ENCODE measurements at regions not wholly inside any gene's neighbourhood (a gene's known extent, or its start where the extent isn't known, plus 50 kb on each side); places are given as distances from the start of the nearest gene placed in this dataset.
"Not testable (repeated sequence)": the region's sequence is repeated elsewhere in the genome, so short reads cannot be mapped to it uniquely, and the experiment has no call there.

DNA sequence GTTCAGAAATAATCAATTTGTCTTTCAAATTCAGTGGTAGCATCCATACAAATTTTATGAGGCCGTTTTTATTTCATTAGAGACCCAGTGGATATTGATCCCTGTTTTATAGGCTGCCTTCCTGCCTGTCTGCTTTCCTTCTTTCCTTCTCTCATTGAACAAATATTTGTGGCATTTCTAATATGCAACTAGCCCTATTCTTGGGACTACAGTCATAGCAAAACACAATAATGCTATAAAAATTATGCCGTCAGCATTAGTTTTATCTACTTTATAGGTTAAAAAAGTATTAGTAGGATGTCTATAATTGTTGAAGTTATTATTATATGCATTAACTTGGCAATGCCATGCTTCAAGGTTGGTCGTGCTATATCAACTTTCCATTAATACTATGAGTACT, 2037.8 kb upstream of the LRRTM1 start:
- no peak for TF ChIP-seq CTCF (IDR thresholded peaks at IDR 0.05; ENCODE audit: low read depth, low read length)
- no peak overlapping the region for H3K4me3 ChIP-seq (ENCODE audit: low read depth, low read length)

GRCh38 chr2:82340578-82341053, 2036.1 kb upstream of the LRRTM1 start:
- H3K4me3 ChIP-seq (ENCODE audit: low read depth, low read length) = no peak overlapping the region
- no peak for TF ChIP-seq CTCF (IDR thresholded peaks at IDR 0.05; ENCODE audit: low read depth, low read length)

DNA sequence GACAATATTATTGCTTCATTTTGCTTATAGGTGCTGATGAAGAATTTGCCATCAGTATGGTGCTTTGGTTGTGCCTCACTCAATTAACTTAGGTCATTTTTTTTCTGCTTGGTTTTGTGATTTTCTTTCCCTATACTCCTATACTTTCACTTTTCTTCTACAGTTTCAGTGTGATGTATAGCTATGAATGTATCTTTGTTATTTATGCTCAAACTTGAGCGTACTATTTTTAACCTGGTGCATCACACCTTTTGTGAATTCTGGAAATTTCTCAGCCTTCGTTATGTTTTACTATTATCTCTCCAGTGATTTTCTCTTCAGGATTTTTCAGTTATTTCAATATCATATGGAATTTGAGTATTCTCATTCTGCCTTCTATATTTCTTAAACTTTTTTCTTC, 2035.3 kb upstream of the LRRTM1 start:
- TF ChIP-seq CTCF (IDR thresholded peaks at IDR 0.05; ENCODE audit: low read depth, low read length) = no peak
- H3K4me3 ChIP-seq (ENCODE audit: low read depth, low read length) = no peak overlapping the region

- TF ChIP-seq CTCF (IDR thresholded peaks at IDR 0.05; ENCODE audit: low read depth, low read length) = no peak
These were observed 2029.1 kb upstream of the LRRTM1 start for GRCh38 chr2:82333697-82334096.

GRCh38 chr2:82330155-82330554, 2025.6 kb upstream of the LRRTM1 start:
- no peak for TF ChIP-seq CTCF (IDR thresholded peaks at IDR 0.05; ENCODE audit: low read depth, low read length)
- no peak overlapping the region for H3K4me3 ChIP-seq (ENCODE audit: low read depth, low read length)

More at GRCh38 chr2:82333697-82334096, 2029.1 kb upstream of the LRRTM1 start:
- no peak overlapping the region for H3K4me3 ChIP-seq (ENCODE audit: low read depth, low read length)

DNA sequence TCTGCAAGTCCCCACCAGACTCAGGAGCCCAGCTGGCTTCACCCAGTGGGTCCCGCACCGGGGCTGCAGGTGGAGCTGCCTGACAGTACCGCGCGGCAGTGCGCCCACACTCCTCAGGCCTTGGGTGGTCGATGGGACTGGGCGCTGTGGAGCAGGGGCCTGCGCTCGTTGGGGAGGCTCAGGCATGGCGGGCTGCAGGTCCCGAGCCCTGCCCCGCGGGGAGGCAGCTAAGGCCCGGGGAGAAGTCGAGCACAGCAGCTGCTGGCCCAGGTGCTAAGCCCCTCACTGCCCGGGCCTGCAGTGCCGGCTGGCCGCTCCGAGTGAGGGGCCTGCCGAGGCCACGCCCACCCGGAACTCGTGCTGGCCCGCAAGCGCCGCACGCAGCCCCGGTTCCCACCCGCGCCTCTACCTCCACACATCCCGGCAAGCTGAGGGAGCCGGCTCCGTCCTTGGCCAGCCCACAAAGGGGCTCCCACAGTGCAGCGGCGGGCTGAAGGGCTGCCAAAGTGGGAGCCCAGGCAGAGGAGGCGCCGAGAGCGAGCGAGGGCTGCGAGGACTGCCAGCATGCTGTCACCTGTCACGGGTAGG, 2021.7 kb upstream of the LRRTM1 start:
- not testable (repeated sequence) for H3K4me3 ChIP-seq (ENCODE audit: low read depth, low read length)

DNA sequence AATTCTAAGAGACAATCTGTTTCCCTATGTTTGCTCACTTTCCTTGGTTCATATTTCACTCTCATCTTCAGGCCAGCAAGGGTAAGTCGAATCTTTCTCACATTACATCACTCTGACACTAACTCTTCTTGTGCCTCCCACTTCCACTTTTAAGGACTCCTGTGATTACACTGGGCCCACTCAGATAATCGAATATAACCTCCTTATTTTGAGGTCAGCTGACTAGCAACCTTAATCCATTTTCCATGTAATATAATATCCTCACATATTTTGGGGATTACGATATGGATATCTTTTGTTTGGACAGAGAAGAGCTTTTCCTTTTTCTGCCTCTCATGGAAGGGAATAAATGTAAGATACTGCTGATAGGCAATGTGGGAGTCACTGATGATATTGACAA, 2015.7 kb upstream of the LRRTM1 start:
- no peak for TF ChIP-seq CTCF (IDR thresholded peaks at IDR 0.05; ENCODE audit: low read depth, low read length)
- no peak overlapping the region for H3K4me3 ChIP-seq (ENCODE audit: low read depth, low read length)

DNA sequence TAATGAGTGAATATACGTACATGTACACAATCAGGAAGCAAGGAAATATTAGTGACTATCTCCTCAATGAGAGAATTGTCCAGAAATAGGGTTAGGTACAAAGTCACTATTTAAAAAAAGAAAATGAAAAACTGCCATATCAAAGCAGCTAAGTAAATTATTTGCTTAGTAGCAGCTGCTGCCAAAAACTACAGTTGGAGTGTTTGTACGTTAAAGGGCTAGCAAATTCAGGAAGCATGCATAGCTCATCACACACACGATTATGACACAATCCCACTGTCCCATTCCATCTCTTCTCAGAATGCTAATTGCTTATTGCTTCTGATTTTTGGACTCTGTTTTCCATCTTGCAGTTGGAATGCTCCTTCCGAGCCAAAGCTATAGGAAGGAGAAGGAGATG, 2012.5 kb upstream of the LRRTM1 start:
- H3K4me3 ChIP-seq (ENCODE audit: low read depth, low read length) = no peak overlapping the region
- no peak for TF ChIP-seq CTCF (IDR thresholded peaks at IDR 0.05; ENCODE audit: low read depth, low read length)
